ENCODE measurements at regions not wholly inside any gene's neighbourhood (a gene's known extent, or its start where the extent isn't known, plus 50 kb on each side); places are given as distances from the start of the nearest gene placed in this dataset.

DNA sequence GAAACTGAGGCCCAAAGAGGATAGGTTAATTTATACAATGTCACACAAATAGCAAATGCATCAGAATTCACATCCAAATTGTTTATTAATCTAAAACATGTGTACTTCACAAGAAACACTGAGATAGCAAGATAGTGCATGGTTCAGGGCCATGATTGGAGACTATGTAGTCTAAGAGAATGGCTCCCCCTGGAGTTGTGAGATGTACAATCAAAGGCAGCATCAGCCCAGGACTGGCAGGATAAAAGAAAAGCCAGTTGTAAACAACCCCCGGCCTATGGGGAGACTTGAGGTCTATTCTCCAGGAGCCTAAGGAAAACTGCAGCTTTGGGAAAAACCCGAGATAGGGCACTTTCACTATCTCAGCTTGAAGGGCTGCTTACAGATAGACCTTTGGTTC, 511.0 kb downstream of the OMA1 start:
- no peaks in the 10 kb centered on the region for H3K36me3 ChIP-seq (ENCODE audit: insufficient read depth, low read length)
- no peaks in the 10 kb centered on the region for H3K9me3 ChIP-seq (ENCODE audit: control insufficient read depth, insufficient read depth, low read length)
- H3K4me1 ChIP-seq (ENCODE audit: insufficient read depth, low read length) = peaks cover 40% of the 10 kb centered on the region
- H3K9ac ChIP-seq (ENCODE audit: low read depth, low read length) = no peak overlapping the region

DNA sequence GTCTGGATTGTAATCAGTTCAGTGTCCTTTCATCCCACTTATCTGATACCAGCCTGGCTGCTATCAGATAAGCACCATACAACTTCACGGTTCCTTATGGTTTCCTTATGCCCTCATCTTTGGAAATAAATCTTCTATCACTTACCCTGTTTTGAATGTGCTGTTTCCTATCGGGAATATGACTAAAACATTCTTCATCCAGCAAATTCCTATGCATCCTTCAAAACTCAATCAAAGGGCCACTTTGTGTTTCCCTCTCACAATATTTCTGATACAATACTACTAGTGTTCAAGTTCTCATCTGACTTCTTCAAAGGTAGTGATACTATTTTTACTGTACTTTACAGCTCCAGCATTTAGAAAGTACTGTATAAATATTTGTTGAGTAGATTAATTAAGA, 513.2 kb downstream of the OMA1 start:
- no peaks in the 10 kb centered on the region for H3K9me3 ChIP-seq (ENCODE audit: control insufficient read depth, insufficient read depth, low read length)
- H3K4me1 ChIP-seq (ENCODE audit: insufficient read depth, low read length) = peaks cover 51% of the 10 kb centered on the region
- H3K9ac ChIP-seq (ENCODE audit: low read depth, low read length) = no peak overlapping the region
- no peaks in the 10 kb centered on the region for H3K36me3 ChIP-seq (ENCODE audit: insufficient read depth, low read length)

DNA sequence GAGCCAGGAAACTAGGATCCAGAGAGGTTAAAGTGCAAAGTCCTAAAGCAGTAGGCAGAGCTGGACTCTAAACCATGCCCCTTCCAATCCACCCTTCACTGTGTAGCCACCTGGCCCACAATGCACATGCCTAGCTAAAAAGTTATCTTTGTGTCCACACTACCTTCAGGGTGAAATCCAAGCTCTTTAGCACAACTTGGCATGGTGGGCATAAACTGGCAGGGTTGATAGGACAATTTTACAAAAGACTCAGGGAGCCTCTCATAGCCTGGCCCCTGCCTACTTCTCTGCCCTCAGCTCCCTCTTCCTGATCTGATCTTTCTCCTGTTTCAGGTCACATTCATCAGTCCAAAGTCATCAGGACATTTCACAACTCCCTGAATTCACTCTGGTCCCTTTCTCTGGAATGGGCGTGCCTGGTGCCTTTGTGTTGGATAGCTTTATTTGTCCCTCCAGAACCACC, 513.9 kb downstream of the OMA1 start:
- Histone ChIP-seq H3K4me1 (ENCODE audit: insufficient read depth, low read length) (peaks cover 51% of the 10 kb centered on the region), H3K36me3 (ENCODE audit: insufficient read depth, low read length) (no peaks in the 10 kb centered on the region), H3K9me3 (ENCODE audit: control insufficient read depth, insufficient read depth, low read length) (no peaks in the 10 kb centered on the region), H3K9ac (ENCODE audit: low read depth, low read length) (no peak overlapping the region)

DNA sequence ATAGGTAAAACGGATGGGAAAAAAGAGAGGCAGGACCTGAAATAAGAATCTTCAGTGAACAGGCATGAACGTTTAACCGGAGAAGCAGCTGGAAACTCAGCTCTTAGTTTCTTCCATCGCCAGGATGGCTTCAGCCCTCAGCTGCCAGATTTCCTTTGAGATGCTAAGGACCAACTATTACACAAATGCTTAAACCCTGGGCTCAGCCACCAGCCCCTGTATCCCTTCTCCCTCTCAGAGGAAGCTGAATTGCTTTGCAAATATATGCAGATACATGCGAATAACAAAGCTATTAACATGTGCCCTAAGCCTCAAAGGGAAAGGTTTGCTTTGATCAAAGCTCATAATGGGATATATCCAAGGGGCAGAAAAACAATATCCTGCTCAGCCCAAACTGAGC, 515.1 kb downstream of the OMA1 start:
- H3K9ac ChIP-seq (ENCODE audit: low read depth, low read length) = peak overlapping the region; percentile 3; the same call in 1 of the 2 replicates
- H3K36me3 ChIP-seq (ENCODE audit: insufficient read depth, low read length) = no peaks in the 10 kb centered on the region
- peaks cover 51% of the 10 kb centered on the region for H3K4me1 ChIP-seq (ENCODE audit: insufficient read depth, low read length)
- H3K9me3 ChIP-seq (ENCODE audit: control insufficient read depth, insufficient read depth, low read length) = no peaks in the 10 kb centered on the region

DNA sequence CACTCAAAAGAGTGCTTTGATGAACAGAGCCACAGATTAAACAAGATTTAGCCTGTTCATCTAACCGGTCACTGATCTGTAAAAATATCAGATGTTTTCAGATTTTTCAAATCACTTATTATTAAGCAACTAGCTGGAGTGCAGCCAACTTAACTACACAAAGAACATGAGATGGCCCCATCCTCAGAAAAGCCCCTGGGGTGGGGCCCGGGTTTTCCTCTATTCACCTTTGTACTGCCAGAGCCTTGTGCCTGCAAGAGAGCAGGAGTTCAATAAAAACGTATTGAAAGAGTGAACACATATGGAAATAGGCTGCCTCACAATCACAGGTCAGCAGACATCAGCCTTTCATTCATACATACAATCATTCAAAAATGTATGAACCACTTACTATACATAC, 516.1 kb downstream of the OMA1 start:
- H3K9me3 ChIP-seq (ENCODE audit: control insufficient read depth, insufficient read depth, low read length) = no peaks in the 10 kb centered on the region
- H3K9ac ChIP-seq (ENCODE audit: low read depth, low read length) = peak overlapping the region; percentile 3; the same call in 1 of the 2 replicates
- H3K36me3 ChIP-seq (ENCODE audit: insufficient read depth, low read length) = no peaks in the 10 kb centered on the region
- H3K4me1 ChIP-seq (ENCODE audit: insufficient read depth, low read length) = peaks cover 48% of the 10 kb centered on the region

DNA sequence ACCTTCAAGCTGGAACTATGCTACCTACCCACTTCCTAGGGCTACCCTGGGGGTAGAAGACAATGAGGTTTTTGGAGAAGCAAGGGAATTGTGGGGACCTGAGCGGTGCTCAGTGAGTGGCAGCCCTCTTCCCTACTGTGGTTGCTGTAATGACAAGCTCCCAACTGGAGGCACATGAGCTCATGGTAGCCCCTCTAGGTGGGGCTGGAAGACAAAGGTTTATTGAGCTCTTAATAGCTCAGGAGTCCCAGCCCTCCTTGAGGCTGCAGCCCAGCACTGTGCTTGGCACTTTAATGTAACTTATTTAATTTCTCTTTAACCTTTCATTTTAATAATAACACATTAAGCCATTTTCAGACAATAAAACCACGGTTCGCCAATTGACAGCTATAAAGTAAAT, 528.9 kb downstream of the OMA1 start:
- no peak overlapping the region for H3K9ac ChIP-seq (ENCODE audit: low read depth, low read length)
- 0 out of 2 replicates have a peak, but pooled peaks cover 2% of the 10 kb centered on the region for H3K4me1 ChIP-seq (ENCODE audit: insufficient read depth, low read length)
- no peaks in the 10 kb centered on the region for H3K36me3 ChIP-seq (ENCODE audit: insufficient read depth, low read length)
- H3K9me3 ChIP-seq (ENCODE audit: control insufficient read depth, insufficient read depth, low read length) = no peaks in the 10 kb centered on the region

DNA sequence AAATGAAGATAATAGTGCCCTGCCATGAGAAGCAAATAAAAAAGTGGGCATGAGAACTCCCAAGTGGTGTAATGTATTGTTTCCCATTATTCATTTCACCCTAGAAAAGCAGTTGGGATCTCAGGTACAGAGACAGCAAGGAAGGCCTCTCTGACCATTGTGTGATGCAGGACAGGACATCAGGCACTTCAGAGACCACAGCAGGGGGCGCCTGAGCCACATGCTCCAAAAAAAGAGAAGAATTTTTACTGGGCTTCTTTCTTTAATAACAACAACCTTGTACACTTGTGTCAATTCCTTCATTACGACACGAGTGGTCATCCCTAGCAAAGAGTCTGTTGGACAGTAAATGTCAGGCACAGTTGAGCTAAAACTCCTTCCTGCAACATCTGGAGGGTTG, 533.3 kb downstream of the OMA1 start:
- no peak overlapping the region for H3K9ac ChIP-seq (ENCODE audit: low read depth, low read length)
- no peaks in the 10 kb centered on the region for H3K9me3 ChIP-seq (ENCODE audit: control insufficient read depth, insufficient read depth, low read length)

DNA sequence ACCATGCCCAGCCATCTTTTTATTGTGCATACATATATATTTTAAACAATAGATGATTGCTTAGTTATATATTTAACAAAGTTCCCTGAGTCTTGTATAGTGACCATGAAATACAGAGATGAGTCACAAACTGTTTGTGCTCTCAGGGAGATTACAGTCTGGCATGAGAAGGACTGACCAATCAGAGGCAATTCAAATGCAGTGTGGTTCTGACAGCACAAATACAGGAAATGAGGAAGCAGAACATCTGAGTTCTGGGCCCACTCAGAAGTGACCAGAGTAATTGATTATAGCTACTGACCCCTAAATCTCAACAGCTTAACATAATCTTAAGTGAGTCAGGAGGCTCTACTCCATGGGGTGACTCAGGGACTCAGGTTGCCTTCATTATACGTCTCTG, 534.5 kb downstream of the OMA1 start:
- peaks cover 9% of the 10 kb centered on the region; the same call in 1 of the 2 replicates for H3K4me1 ChIP-seq (ENCODE audit: insufficient read depth, low read length)
- no peaks in the 10 kb centered on the region for H3K36me3 ChIP-seq (ENCODE audit: insufficient read depth, low read length)
- no peak overlapping the region for H3K9ac ChIP-seq (ENCODE audit: low read depth, low read length)
- H3K9me3 ChIP-seq (ENCODE audit: control insufficient read depth, insufficient read depth, low read length) = no peaks in the 10 kb centered on the region

More for the DNA sequence above, 533.3 kb downstream of the OMA1 start:
- H3K36me3 ChIP-seq (ENCODE audit: insufficient read depth, low read length) = no peaks in the 10 kb centered on the region
- 0 out of 2 replicates have a peak, but pooled peaks cover 2% of the 10 kb centered on the region for H3K4me1 ChIP-seq (ENCODE audit: insufficient read depth, low read length)

DNA sequence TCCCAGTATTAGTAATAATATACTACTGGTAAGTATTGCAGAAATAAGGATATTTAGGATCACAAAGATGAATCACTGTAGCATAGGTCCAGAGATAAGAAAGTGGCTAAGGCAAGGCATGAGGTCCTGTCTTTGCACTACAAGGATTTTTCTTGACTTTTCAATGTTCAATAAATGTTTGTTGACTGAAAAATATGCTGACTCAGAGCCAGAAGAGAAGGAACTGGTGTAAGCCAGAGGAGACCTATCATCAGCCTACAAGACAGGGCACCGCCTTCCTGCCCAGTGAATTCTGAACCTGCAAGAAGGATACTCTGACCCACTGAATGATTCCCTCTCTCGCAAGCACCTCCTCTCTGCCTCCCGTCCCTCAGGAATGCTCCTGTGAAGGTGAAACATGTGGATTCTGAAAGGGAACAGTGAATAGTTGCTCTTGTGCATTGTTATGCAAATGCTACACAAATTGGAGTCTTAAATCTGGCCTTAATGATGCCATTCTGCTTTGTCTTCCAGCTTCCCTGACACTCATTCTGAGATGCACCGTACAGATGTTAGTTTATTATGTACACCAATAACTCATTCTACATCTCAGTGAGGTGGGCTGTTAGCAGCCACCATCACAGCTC, 540.0 kb downstream of the OMA1 start:
- Histone ChIP-seq H3K9ac (ENCODE audit: low read depth, low read length) (peak overlapping the region; percentile 22; the same call in 1 of the 2 replicates), H3K36me3 (ENCODE audit: insufficient read depth, low read length) (no peaks in the 10 kb centered on the region), H3K9me3 (ENCODE audit: control insufficient read depth, insufficient read depth, low read length) (no peaks in the 10 kb centered on the region), H3K4me1 (ENCODE audit: insufficient read depth, low read length) (peaks cover 49% of the 10 kb centered on the region)

DNA sequence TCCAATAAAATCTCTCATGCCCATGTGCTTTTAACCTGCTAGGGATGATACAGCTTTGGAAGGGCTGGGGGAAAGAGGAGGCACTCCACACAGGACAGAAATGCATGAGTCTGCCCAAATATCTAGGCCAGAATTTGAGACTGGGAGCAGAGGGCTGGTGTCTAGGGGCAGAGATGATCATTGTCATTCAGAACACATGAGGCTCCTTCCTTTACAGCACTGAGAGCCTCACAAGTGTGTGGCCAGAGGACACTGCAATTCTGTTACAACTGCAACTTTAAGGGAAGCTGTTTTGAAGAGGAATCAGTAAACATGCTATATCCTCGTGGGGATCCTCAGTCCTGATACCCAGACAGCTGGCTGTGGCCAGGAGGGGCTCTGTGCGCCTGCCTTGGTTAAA, 541.3 kb downstream of the OMA1 start:
- H3K9me3 ChIP-seq (ENCODE audit: control insufficient read depth, insufficient read depth, low read length) = no peaks in the 10 kb centered on the region
- H3K9ac ChIP-seq (ENCODE audit: low read depth, low read length) = no peak overlapping the region; the same call in 1 of the 2 replicates
- H3K4me1 ChIP-seq (ENCODE audit: insufficient read depth, low read length) = peaks cover 49% of the 10 kb centered on the region
- H3K36me3 ChIP-seq (ENCODE audit: insufficient read depth, low read length) = no peaks in the 10 kb centered on the region

DNA sequence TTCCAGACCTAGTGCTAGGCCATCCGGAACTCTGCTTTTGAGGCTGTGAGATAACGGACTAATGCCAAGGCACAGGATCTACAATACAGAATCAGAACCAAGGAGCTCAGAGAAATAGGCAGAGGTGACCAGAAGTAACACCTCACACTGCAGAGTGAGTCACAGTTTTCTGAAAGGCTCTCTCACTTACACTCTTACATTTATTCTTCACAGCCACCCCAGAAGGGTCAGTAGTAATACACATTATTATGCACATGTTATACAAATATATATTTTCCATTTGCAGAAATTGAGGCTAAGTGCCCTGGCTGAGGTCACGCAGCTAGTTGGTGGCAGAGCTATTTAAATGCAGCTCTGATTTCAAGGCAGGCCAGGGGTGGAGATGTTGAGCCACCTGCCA, 542.5 kb downstream of the OMA1 start:
- Histone ChIP-seq H3K36me3 (ENCODE audit: insufficient read depth, low read length) (no peaks in the 10 kb centered on the region), H3K4me1 (ENCODE audit: insufficient read depth, low read length) (peaks cover 49% of the 10 kb centered on the region), H3K9ac (ENCODE audit: low read depth, low read length) (no peak overlapping the region), H3K9me3 (ENCODE audit: control insufficient read depth, insufficient read depth, low read length) (no peaks in the 10 kb centered on the region)

DNA sequence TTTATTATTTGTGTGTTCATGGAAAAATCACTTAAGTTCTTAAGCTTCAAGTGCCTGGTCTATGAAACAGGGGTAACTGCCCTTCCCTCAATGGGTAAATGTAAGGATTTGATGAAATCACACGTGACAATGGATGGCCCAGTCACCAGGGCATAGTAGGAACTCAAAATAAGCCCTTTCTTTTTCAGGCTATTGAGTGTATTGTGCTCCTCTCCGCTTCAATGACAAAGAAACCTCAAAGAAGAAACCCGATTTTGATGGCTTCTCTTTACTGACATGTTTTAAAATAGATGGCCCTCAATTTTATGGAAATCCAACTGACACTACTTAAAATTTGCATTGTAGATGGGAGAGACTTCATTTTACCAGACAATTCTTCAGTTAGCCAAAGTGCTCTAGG, 543.5 kb downstream of the OMA1 start:
- peaks cover 49% of the 10 kb centered on the region for H3K4me1 ChIP-seq (ENCODE audit: insufficient read depth, low read length)
- H3K9me3 ChIP-seq (ENCODE audit: control insufficient read depth, insufficient read depth, low read length) = no peaks in the 10 kb centered on the region
- H3K36me3 ChIP-seq (ENCODE audit: insufficient read depth, low read length) = no peaks in the 10 kb centered on the region
- H3K9ac ChIP-seq (ENCODE audit: low read depth, low read length) = no peak overlapping the region

DNA sequence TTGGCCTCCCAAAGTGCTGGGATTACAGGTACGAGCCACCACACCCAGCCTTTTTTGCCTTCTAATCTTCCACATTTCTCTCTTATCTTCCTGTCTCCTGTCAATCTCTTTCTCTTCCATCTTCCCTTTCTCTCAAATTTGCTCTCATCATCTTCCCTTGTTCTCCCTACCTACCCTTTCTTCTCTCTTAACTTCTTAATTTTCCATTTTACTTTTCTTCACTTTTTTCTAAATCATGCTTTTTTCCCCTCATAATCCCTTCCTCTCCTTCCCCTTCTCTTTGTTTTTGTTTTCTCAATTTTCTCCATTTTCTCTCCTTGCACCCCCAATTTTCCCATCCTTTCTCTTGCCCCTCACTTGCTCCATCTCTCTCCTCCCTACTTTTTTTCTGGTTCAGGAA, 545.7 kb downstream of the OMA1 start:
- Histone ChIP-seq H3K9ac (ENCODE audit: low read depth, low read length) (no peak overlapping the region), H3K4me1 (ENCODE audit: insufficient read depth, low read length) (peaks cover 32% of the 10 kb centered on the region), H3K9me3 (ENCODE audit: control insufficient read depth, insufficient read depth, low read length) (no peaks in the 10 kb centered on the region), H3K36me3 (ENCODE audit: insufficient read depth, low read length) (no peaks in the 10 kb centered on the region)

DNA sequence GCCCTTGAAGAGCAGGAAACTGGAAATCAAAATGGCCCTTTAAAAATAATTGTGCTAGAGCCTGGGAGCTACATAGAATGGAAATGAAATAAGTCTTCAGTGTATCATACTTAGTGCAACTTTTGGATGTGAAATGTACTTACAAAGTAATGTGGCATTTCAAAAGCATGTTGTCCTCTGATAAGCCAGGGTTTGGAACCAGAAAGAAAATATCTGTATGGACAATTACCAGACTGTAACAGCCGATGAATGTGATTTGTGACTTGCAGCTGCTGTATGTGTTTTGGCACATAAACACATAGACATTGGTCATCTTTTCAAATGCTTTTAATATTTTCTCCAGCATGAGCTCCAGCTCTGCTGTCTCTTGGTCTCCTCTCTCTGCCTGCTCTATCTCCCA, 546.4 kb downstream of the OMA1 start:
- H3K9ac ChIP-seq (ENCODE audit: low read depth, low read length) = no peak overlapping the region
- no peaks in the 10 kb centered on the region for H3K36me3 ChIP-seq (ENCODE audit: insufficient read depth, low read length)
- H3K9me3 ChIP-seq (ENCODE audit: control insufficient read depth, insufficient read depth, low read length) = no peaks in the 10 kb centered on the region
- H3K4me1 ChIP-seq (ENCODE audit: insufficient read depth, low read length) = peaks cover 25% of the 10 kb centered on the region

DNA sequence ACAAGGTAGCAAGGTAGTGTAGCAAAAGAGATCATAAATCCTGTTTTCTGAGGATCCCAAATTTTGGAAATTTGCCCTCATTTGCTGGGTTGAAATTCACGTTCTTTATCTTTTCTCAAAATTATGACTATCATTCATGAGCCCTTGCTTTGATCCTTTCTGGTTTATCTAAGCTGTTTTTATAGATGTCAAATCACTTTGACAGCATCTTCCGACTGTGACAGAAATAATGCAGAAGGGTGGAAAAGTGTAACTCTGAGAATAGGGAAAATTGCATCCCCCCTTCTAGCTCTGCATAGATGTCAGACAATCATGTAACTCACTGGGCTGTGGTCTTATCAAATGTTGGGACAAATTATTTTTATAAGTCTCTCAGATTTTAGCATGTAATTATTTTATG, 550.1 kb downstream of the OMA1 start:
- Histone ChIP-seq H3K4me1 (ENCODE audit: insufficient read depth, low read length) (no peaks in the 10 kb centered on the region; the same call in 1 of the 2 replicates), H3K9me3 (ENCODE audit: control insufficient read depth, insufficient read depth, low read length) (no peaks in the 10 kb centered on the region)

More for the DNA sequence above, 550.1 kb downstream of the OMA1 start:
- no peaks in the 10 kb centered on the region for H3K36me3 ChIP-seq (ENCODE audit: insufficient read depth, low read length)
- no peak overlapping the region for H3K9ac ChIP-seq (ENCODE audit: low read depth, low read length)

All from ES-I3 (cell line).